CD4-positive, alpha-beta T cell treated with Interleukin-6 for 4 hours (primary cell): ENCODE measurements at regions not wholly inside any gene's neighbourhood (a gene's known extent, or its start where the extent isn't known, plus 50 kb on each side); places are given as distances from the start of the nearest gene placed in this dataset.

Source experiments
- DNase-seq: peaks from one replicate; pipeline ENCODE4 v3.0.0-alpha.2; 2020; ENCODE audit warnings: mixed read lengths

GRCh38 chr10:8722835-8723234 is 668.3 kb downstream of the GATA3 start:
- no peak for DNase-seq

DNA sequence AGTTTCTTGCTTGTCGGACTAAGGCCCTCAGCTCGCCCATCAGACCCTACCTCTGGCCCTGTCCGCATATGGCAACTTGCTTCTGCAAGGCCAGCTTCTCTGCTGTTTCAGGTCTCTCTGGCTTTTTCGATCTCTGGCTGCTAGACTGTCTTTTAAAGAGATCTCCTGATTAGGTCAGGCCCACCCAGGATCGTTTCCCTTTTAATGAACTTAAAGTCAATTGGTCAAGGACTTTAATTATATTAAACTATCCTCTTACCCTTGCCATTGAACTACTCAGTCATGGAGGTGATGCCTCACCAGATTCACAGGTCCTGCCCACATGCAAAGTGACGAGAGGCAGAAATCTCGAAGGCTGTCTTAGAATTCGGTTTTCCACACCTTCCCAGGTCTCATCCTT is 670.9 kb downstream of the GATA3 start:
- no peak for DNase-seq

- no peak for DNase-seq
Observed at GRCh38 chr10:8726084-8726778, 671.7 kb downstream of the GATA3 start.

DNA sequence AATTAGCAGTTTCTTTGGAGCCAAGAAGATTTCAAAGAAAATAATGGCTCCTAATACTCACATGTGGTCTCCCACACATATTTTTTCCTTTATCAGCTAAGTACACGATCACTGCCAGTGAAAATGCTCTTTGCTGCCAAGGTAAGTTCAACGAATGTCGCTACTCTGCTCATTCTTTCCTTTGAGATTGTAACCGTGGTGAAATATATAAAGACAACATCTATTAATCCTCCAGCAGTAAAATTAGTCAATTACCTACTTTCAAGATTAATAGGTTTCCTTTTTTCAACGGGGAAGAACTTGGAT is 672.2 kb downstream of the GATA3 start:
- no peak for DNase-seq

DNA sequence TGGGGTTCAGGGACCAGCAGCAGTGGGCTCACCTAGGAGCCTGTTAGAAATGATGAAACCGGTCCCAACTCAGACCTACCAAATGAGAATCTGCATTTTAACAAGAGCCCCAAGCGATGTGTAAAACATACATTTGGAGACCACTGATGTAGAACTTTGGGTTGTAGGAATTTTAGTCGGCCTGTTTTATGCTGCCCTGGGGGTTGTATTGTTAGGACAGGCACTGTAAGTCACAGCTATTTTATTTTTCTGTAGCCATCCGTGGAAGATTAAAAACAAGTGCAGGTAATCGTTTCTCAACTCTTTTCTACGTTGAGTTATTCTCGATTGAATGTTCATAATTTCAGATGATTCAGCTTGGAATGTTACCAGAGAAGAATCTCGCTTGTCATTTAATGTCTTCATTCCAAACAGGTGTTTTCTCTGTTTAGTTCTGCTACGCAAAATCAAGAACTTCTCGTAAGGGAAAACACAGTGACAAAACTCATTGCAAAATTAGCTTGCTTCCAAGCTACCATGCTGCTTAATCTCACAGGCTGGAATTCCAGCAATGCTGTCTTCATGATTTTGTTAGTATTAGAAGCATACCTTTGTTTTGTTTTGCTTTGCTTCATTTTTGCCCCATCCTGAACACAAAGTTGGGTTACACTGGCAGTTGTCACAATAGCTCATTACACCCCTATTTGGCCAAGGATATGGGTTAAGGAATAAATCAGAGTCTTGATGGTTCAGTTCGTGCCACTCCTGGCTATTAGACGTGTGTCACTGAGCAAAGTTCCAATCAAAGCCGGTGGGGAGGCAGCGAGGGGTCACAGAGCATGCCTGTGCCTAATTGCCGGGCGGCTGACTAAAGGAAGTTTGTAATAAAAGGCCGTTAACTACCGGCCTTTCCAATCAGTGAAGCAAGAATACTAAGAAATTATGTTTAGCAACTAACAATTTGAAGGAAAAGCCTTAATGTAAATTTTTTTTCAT is 676.9 kb downstream of the GATA3 start:
- no peak for DNase-seq

DNA sequence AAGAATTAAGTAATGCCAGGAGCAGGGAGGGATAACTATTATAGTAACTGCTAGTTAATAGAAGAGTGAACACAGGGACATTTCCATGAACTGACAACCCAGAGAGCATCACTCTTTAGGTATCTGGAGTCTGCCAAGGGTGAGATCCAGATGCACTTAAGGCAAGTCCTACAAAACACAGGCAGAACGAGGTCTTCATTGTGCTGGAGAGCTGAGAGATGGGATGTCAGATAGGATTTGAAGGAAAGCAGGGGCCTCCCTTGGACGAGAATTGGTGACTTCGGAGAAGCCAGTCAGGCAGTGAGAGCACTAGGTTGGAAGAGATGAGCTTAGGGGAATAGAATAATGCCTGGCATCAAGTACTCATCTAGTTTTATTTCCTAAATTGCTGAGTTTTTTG is 684.5 kb downstream of the GATA3 start:
- no peak for DNase-seq

- no peak for DNase-seq
Observed at GRCh38 chr10:8752146-8752843, 697.8 kb downstream of the GATA3 start.

GRCh38 chr10:8758029-8758428 is 703.5 kb downstream of the GATA3 start:
- DNase-seq: no peak

DNA sequence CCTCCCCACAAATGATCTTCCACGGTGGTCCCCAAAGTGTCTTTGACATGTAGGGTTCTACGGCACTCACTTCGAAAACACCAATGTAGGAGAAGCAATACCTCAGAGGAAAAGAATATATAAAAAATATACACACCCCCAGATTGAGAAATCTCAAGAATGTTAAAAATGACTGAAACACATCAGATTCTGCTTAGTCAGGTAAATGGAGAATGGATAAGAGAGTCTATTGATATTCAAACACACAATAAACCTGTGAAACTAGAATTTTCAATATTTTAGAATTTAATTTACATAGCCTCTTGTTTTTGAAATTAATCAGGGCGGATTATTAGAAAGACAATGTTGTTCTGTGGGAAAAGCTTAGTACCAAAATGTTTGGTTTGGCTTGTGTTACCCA is 712.4 kb downstream of the GATA3 start:
- no peak for DNase-seq

- DNase-seq: no peak
Observed at GRCh38 chr10:8767591-8767990, 713.1 kb downstream of the GATA3 start.

DNA sequence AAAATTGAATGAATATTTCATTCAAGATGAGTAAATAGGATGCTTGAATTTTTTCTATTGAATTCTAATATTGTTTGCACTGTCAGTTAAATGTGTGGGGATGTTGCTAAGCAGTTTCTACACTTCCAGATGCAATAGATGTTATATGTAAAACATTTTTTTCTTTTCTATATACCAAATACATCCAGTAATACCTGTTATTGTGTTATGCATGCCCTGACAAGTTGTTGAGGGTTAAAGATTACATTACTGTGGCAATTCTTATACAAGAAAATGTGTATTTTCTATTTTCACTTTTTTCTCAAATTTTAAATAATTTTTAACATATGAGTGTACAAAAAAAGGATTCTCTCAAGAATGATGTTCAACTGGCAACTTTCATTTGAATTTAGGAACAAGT is 713.9 kb downstream of the GATA3 start:
- no peak for DNase-seq

DNA sequence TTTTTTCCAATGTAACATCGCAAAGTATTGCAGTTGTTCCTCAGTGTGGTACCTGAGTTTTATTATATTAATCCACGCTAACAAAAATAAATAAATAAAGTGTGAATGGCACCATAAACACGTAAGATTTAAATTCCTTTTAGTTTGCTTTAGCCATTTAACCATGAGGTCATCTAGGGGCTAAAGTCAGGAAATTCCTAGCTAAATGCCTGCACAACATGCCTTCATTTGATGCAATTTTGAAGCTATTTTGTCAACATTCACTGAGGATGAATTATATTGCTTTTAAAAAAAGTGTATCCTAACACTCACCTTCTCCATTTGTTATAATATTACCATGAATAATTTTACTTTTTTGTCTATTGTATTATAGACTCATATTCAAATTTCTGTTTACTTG is 714.4 kb downstream of the GATA3 start:
- no peak for DNase-seq

- DNase-seq: no peak
Observed at GRCh38 chr10:8776926-8777622, 722.6 kb downstream of the GATA3 start.

- DNase-seq: no peak
Observed at GRCh38 chr10:8778713-8779112, 724.2 kb downstream of the GATA3 start.

GRCh38 chr10:8787649-8788048 is 733.2 kb downstream of the GATA3 start:
- no peak for DNase-seq

GRCh38 chr10:8790390-8790789 is 735.9 kb downstream of the GATA3 start:
- DNase-seq: no peak

DNA sequence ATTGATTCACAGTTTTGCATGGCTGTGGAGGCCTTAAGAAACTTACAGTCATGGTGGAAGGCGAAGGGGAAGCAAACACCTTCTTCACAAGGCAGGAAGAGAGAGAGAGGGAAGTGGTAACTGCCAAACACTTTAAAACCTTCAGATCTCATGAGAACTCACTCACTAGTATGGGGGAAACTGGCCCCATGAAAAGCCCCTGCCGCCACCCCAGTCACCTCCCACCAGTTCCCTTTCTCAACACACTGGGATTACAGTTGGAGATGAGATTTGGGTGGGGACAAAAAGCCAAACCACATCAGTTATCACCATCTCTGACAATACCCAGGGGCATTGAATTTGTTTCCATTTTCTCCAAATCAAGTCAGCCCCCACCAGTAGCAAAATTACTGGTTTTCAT is 740.4 kb downstream of the GATA3 start:
- DNase-seq: no peak

- no peak for DNase-seq
Observed at GRCh38 chr10:8800426-8800825, 745.9 kb downstream of the GATA3 start.

GRCh38 chr10:8803992-8804391 is 749.5 kb downstream of the GATA3 start:
- no peak for DNase-seq

GRCh38 chr10:8810677-8811076 is 756.2 kb downstream of the GATA3 start:
- DNase-seq: no peak

- DNase-seq: no peak
Observed at GRCh38 chr10:8811201-8811600, 756.7 kb downstream of the GATA3 start.

DNA sequence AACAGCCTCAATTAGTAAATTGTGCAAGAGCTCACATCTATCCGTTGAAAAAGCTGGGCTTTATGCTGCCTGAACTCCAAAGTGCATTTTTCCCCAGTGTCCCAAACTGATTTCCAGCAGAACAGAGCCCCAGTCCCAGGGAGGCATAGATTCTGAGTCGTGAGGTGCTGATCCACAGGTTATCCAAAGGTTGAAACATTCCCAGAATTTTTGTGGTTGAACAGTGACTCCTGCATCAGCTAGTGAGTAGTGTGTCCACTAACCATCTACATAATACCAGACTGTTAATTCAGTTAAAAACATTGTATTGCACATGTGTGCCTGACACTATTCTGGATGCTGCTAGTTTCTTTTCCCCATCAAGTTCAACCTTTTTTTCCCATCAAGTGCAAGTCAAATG is 761.5 kb downstream of the GATA3 start:
- DNase-seq: no peak

- no peak for DNase-seq
Observed at GRCh38 chr10:8817299-8817698, 762.8 kb downstream of the GATA3 start.
